HEK293 (cell line): ENCODE measurements at regions not wholly inside any gene's neighbourhood (a gene's known extent, or its start where the extent isn't known, plus 50 kb on each side); places are given as distances from the start of the nearest gene placed in this dataset.

Experiments used
- CTCF ChIA-PET: fragments of 350-600 bp; formaldehyde crosslinking; extraction: SDS; loops from one replicate; lab custom pipeline; 2021; ENCODE audit warnings: antibody characterized with exemption; lab: Yijun Ruan, JAX
- POLR2A ChIA-PET: fragments of 300-600 bp; formaldehyde crosslinking; extraction: SDS; loops from one replicate; lab custom pipeline; 2020; ENCODE audit warnings: antibody characterized with exemption, inconsistent platforms; lab: Yijun Ruan, JAX
- H3K27ac ChIP-seq: fragments of 200-500 bp; sonication (Bioruptor generic); 2 replicates; pipeline ENCODE4 v1.5.1; 2014; ENCODE audit warnings: low read depth, low read length, control low read depth, inconsistent platforms; ENCODE audit errors: extremely low read depth
- H3K36me3 ChIP-seq, 2 experiments: fragments of 200-500 bp in 1 of 2; sonication (Bioruptor generic) in 1 of 2; 1 replicate in 1 of 2; 2 replicates in 1 of 2; pipeline ENCODE4 v1.5.1; 2014 to 2017; ENCODE audit warnings: inconsistent platforms in 2 of 2, low read length in 2 of 2; ENCODE audit not compliant: control insufficient read depth in 2 of 2, insufficient read depth in 1 of 2
- H3K4me1 ChIP-seq: fragments of 200-500 bp; sonication (Bioruptor generic); 2 replicates; pipeline ENCODE4 v1.5.1; 2014; ENCODE audit warnings: mild to moderate bottlenecking, low read length, inconsistent platforms; ENCODE audit not compliant: control insufficient read depth, insufficient read depth
- H3K4me3 ChIP-seq: 2 replicates; pipeline ENCODE4 v1.5.1; 2011; ENCODE audit warnings: low read depth, mild to moderate bottlenecking, control low read depth, low read length, moderate library complexity
- H3K9me3 ChIP-seq: fragments of 200-500 bp; sonication (Bioruptor generic); 2 replicates; pipeline ENCODE4 v1.5.1; 2014; ENCODE audit warnings: low read depth, low read length, inconsistent platforms; ENCODE audit not compliant: control insufficient read depth, insufficient read depth
- HOXD13 ChIP-seq: sonication (generic); formaldehyde crosslinking; IDR thresholded peaks from 2 replicates; pipeline ENCODE4 v1.8.0; 2022; ENCODE audit warnings: missing genetic modification reagents, borderline replicate concordance
- KLF7 ChIP-seq: fragments of 450-650 bp; formaldehyde crosslinking; IDR thresholded peaks from 2 replicates; pipeline ENCODE4 v1.5.1; 2016; ENCODE audit warnings: missing biosample characterization, missing genetic modification characterization, borderline replicate concordance
- RBAK ChIP-seq: fragments of 450-650 bp; formaldehyde crosslinking; IDR thresholded peaks from 2 replicates; pipeline ENCODE4 v1.5.1; 2016; ENCODE audit warnings: missing biosample characterization, missing genetic modification characterization
- ZEB2 ChIP-seq: fragments of 450-650 bp; formaldehyde crosslinking; IDR thresholded peaks from 2 replicates; pipeline ENCODE4 v1.5.1; 2016; ENCODE audit warnings: missing biosample characterization, missing genetic modification characterization
- ZIC2 ChIP-seq: fragments of 450-650 bp; formaldehyde crosslinking; IDR thresholded peaks from 2 replicates; pipeline ENCODE4 v1.5.1; 2016; ENCODE audit warnings: missing biosample characterization, missing genetic modification characterization
- ZNF157 ChIP-seq: fragments of 450-650 bp; formaldehyde crosslinking; IDR thresholded peaks from 2 replicates; pipeline ENCODE4 v1.5.1; 2016; ENCODE audit warnings: missing biosample characterization, missing genetic modification characterization
- ZNF169 ChIP-seq: fragments of 450-650 bp; formaldehyde crosslinking; IDR thresholded peaks from 2 replicates; pipeline ENCODE4 v1.5.1; 2016; ENCODE audit warnings: missing biosample characterization, missing genetic modification characterization
- ZNF2 ChIP-seq: fragments of 450-650 bp; formaldehyde crosslinking; IDR thresholded peaks from 2 replicates; pipeline ENCODE4 v1.5.1; 2016; ENCODE audit warnings: missing biosample characterization, missing genetic modification characterization
- ZNF302 ChIP-seq: fragments of 450-650 bp; formaldehyde crosslinking; IDR thresholded peaks from 2 replicates; pipeline ENCODE4 v1.5.1; 2016; ENCODE audit warnings: missing biosample characterization, missing genetic modification characterization, low read depth
- ZNF354C ChIP-seq: fragments of 450-650 bp; formaldehyde crosslinking; IDR thresholded peaks from 2 replicates; pipeline ENCODE4 v1.5.1; 2016; ENCODE audit warnings: missing biosample characterization, missing genetic modification characterization, low read depth, borderline replicate concordance
- ZNF394 ChIP-seq: fragments of 450-650 bp; formaldehyde crosslinking; IDR thresholded peaks from 2 replicates; pipeline ENCODE4 v1.5.1; 2016; ENCODE audit warnings: missing biosample characterization, missing genetic modification characterization, mild to moderate bottlenecking, moderate library complexity, borderline replicate concordance
- ZNF423 ChIP-seq: fragments of 450-650 bp; formaldehyde crosslinking; IDR thresholded peaks from 2 replicates; pipeline ENCODE4 v1.5.1; 2016; ENCODE audit warnings: missing biosample characterization, missing genetic modification characterization
- ZNF473 ChIP-seq: fragments of 450-650 bp; formaldehyde crosslinking; IDR thresholded peaks from 2 replicates; pipeline ENCODE4 v1.5.1; 2017; ENCODE audit warnings: missing biosample characterization, missing genetic modification characterization
- ZNF514 ChIP-seq: fragments of 450-650 bp; formaldehyde crosslinking; IDR thresholded peaks from 2 replicates; pipeline ENCODE4 v1.5.1; 2016; ENCODE audit warnings: missing biosample characterization, missing genetic modification characterization
- ZNF544 ChIP-seq: fragments of 450-650 bp; formaldehyde crosslinking; IDR thresholded peaks from 2 replicates; pipeline ENCODE4 v1.5.0; 2017; ENCODE audit warnings: missing biosample characterization, missing genetic modification characterization
- ZNF623 ChIP-seq: fragments of 450-650 bp; formaldehyde crosslinking; IDR thresholded peaks from 2 replicates; pipeline ENCODE4 v1.5.1; 2016; ENCODE audit warnings: missing biosample characterization, missing genetic modification characterization
- ZXDB ChIP-seq: fragments of 450-650 bp; formaldehyde crosslinking; IDR thresholded peaks from 2 replicates; pipeline ENCODE4 v1.5.1; 2016; ENCODE audit warnings: missing biosample characterization, missing genetic modification characterization
- TF ChIP-seq, protein P1 (sequence below): fragments of 450-650 bp; formaldehyde crosslinking; IDR thresholded peaks from 2 replicates; pipeline ENCODE4 v1.5.1; 2016; ENCODE audit warnings: missing biosample characterization, missing genetic modification characterization
- TF ChIP-seq, protein P2 (sequence below): fragments of 450-650 bp; formaldehyde crosslinking; IDR thresholded peaks from 2 replicates; pipeline ENCODE4 v1.5.1; 2016; ENCODE audit warnings: missing biosample characterization, missing genetic modification characterization
- TF ChIP-seq, protein P3 (sequence below): fragments of 450-650 bp; formaldehyde crosslinking; IDR thresholded peaks from 2 replicates; pipeline ENCODE4 v1.5.1; 2016; ENCODE audit warnings: missing biosample characterization, missing genetic modification characterization
- TF ChIP-seq, protein P4 (sequence below): fragments of 450-650 bp; formaldehyde crosslinking; IDR thresholded peaks from 2 replicates; pipeline ENCODE4 v1.5.1; 2016; ENCODE audit warnings: missing biosample characterization, missing genetic modification characterization, low read depth
- TF ChIP-seq, protein P5 (sequence below): fragments of 450-650 bp; formaldehyde crosslinking; IDR thresholded peaks from 2 replicates; pipeline ENCODE4 v1.5.1; 2017; ENCODE audit warnings: missing biosample characterization, missing genetic modification characterization

DNA sequence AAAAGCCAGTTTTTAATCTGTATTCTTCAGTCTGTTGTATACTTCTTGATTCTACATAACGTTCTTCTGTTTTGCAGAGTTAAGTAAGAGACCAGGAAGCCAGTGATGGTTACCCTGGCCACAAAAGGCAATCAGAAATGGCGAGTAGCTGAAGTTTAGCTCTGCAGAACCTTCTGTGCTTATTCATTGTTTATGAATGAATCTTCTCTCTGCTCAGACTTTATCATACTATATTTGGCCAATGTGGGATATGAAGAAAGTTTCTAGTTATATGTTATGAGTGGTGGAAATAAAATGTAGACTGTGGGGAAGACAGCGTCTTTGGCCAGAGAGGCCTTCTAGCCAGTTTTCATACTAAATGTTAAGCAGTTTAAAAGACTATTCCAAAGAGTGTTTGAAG lies 249.9 kb upstream of the RGS6 start:
- no peak overlapping the region for H3K27ac ChIP-seq
- POLR2A ChIA-PET, result no interaction called here
- H3K36me3 ChIP-seq, result peaks cover 3 to 14% of the 10 kb centered on the region in 2 experiments; a peak in 1 of 3 replicates
- H3K9me3 ChIP-seq, result no peaks in the 10 kb centered on the region
- no peak overlapping the region for H3K4me3 ChIP-seq
- CTCF ChIA-PET, result no interaction called here
- peaks cover 3% of the 10 kb centered on the region; the same call in 1 of the 2 replicates for H3K4me1 ChIP-seq
- no peak for TF ChIP-seq ZNF157 (tag by site-specific recombination)
- TF ChIP-seq ZNF423 (tag by site-specific recombination), result no peak
- no peak for TF ChIP-seq ZNF473 (tag by site-specific recombination)
- TF ChIP-seq, protein P1, sequence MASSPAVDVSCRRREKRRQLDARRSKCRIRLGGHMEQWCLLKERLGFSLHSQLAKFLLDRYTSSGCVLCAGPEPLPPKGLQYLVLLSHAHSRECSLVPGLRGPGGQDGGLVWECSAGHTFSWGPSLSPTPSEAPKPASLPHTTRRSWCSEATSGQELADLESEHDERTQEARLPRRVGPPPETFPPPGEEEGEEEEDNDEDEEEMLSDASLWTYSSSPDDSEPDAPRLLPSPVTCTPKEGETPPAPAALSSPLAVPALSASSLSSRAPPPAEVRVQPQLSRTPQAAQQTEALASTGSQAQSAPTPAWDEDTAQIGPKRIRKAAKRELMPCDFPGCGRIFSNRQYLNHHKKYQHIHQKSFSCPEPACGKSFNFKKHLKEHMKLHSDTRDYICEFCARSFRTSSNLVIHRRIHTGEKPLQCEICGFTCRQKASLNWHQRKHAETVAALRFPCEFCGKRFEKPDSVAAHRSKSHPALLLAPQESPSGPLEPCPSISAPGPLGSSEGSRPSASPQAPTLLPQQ (tag by site-specific recombination), result no peak
- TF ChIP-seq, protein P2, sequence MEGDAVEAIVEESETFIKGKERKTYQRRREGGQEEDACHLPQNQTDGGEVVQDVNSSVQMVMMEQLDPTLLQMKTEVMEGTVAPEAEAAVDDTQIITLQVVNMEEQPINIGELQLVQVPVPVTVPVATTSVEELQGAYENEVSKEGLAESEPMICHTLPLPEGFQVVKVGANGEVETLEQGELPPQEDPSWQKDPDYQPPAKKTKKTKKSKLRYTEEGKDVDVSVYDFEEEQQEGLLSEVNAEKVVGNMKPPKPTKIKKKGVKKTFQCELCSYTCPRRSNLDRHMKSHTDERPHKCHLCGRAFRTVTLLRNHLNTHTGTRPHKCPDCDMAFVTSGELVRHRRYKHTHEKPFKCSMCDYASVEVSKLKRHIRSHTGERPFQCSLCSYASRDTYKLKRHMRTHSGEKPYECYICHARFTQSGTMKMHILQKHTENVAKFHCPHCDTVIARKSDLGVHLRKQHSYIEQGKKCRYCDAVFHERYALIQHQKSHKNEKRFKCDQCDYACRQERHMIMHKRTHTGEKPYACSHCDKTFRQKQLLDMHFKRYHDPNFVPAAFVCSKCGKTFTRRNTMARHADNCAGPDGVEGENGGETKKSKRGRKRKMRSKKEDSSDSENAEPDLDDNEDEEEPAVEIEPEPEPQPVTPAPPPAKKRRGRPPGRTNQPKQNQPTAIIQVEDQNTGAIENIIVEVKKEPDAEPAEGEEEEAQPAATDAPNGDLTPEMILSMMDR (tag by site-specific recombination), result no peak
- TF ChIP-seq, protein P3, sequence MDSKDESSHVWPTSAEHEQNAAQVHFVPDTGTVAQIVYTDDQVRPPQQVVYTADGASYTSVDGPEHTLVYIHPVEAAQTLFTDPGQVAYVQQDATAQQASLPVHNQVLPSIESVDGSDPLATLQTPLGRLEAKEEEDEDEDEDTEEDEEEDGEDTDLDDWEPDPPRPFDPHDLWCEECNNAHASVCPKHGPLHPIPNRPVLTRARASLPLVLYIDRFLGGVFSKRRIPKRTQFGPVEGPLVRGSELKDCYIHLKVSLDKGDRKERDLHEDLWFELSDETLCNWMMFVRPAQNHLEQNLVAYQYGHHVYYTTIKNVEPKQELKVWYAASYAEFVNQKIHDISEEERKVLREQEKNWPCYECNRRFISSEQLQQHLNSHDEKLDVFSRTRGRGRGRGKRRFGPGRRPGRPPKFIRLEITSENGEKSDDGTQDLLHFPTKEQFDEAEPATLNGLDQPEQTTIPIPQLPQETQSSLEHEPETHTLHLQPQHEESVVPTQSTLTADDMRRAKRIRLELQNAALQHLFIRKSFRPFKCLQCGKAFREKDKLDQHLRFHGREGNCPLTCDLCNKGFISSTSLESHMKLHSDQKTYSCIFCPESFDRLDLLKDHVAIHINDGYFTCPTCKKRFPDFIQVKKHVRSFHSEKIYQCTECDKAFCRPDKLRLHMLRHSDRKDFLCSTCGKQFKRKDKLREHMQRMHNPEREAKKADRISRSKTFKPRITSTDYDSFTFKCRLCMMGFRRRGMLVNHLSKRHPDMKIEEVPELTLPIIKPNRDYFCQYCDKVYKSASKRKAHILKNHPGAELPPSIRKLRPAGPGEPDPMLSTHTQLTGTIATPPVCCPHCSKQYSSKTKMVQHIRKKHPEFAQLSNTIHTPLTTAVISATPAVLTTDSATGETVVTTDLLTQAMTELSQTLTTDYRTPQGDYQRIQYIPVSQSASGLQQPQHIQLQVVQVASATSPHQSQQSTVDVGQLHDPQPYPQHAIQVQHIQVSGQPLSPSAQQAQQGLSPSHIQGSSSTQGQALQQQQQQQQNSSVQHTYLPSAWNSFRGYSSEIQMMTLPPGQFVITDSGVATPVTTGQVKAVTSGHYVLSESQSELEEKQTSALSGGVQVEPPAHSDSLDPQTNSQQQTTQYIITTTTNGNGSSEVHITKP (tag by site-specific recombination), result no peak
- no peak for TF ChIP-seq ZNF2 (tag by site-specific recombination)
- no peak for TF ChIP-seq ZNF514 (tag by site-specific recombination)
- TF ChIP-seq ZNF394 (tag by site-specific recombination), result no peak
- TF ChIP-seq ZNF623 (tag by site-specific recombination), result no peak
- TF ChIP-seq, protein P4, sequence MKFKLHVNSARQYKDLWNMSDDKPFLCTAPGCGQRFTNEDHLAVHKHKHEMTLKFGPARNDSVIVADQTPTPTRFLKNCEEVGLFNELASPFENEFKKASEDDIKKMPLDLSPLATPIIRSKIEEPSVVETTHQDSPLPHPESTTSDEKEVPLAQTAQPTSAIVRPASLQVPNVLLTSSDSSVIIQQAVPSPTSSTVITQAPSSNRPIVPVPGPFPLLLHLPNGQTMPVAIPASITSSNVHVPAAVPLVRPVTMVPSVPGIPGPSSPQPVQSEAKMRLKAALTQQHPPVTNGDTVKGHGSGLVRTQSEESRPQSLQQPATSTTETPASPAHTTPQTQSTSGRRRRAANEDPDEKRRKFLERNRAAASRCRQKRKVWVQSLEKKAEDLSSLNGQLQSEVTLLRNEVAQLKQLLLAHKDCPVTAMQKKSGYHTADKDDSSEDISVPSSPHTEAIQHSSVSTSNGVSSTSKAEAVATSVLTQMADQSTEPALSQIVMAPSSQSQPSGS (tag by site-specific recombination), result no peak
- TF ChIP-seq ZXDB, result no peak
- TF ChIP-seq KLF7 (tag by site-specific recombination), result no peak

DNA sequence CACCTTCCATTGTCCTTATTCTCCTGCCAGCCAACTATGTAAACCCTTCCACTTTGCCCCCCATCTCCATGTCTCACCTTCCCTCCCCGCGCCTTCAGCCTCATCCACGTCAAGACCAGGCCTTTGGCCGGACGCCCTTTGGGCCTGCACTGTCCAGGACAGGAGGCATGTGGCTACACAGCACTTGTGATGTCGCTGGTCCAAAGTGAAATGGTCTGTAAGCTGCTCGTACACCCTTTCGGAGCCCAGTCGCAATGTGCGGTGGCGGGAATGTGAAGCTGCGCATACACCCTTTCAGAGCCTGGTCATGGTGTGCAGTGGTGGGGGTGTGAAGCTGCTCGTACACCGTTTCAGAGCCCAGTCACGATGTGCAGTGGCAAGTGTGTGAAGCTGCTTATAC lies 247.9 kb upstream of the RGS6 start:
- no peak overlapping the region for H3K27ac ChIP-seq
- H3K4me1 ChIP-seq, result peaks cover 5% of the 10 kb centered on the region; the same call in 1 of the 2 replicates
- TF ChIP-seq ZNF169 (no peak), ZNF302 (tag by site-specific recombination) (no peak), ZNF354C (tag by site-specific recombination) (no peak), ZNF514 (tag by site-specific recombination) (no peak), RBAK (tag by site-specific recombination) (no peak), HOXD13 (CRISPR knock-in tag) (no peak), ZIC2 (no peak), ZEB2 (no peak), ZNF544 (tag by site-specific recombination) (no peak)
- TF ChIP-seq, protein P5, sequence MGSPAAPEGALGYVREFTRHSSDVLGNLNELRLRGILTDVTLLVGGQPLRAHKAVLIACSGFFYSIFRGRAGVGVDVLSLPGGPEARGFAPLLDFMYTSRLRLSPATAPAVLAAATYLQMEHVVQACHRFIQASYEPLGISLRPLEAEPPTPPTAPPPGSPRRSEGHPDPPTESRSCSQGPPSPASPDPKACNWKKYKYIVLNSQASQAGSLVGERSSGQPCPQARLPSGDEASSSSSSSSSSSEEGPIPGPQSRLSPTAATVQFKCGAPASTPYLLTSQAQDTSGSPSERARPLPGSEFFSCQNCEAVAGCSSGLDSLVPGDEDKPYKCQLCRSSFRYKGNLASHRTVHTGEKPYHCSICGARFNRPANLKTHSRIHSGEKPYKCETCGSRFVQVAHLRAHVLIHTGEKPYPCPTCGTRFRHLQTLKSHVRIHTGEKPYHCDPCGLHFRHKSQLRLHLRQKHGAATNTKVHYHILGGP (tag by site-specific recombination), result no peak
- POLR2A ChIA-PET, result no interaction called here
- no peaks in the 10 kb centered on the region for H3K9me3 ChIP-seq
- peaks cover 3 to 14% of the 10 kb centered on the region in 2 experiments; a peak in 1 of 3 replicates for H3K36me3 ChIP-seq
- no peak overlapping the region for H3K4me3 ChIP-seq
- CTCF ChIA-PET, result interaction anchor here (1.2 kb wide), 1 partner anchor 11 kb away, joined by 4 read pairs; no protein-coding TSS in a partner anchor
